ENCODE measurements at regions not wholly inside any gene's neighbourhood (a gene's known extent, or its start where the extent isn't known, plus 50 kb on each side); places are given as distances from the start of the nearest gene placed in this dataset.

GRCh38 chr6:66808771-66809170, 1101.7 kb upstream of the EYS start:
- no peak for TF ChIP-seq CTCF (IDR thresholded peaks at IDR 0.05)
- no peak for TF ChIP-seq ZFX (IDR thresholded peaks at IDR 0.05; ENCODE audit: borderline replicate concordance)
